ENCODE measurements at regions not wholly inside any gene's neighbourhood (a gene's known extent, or its start where the extent isn't known, plus 50 kb on each side); places are given as distances from the start of the nearest gene placed in this dataset.

DNA sequence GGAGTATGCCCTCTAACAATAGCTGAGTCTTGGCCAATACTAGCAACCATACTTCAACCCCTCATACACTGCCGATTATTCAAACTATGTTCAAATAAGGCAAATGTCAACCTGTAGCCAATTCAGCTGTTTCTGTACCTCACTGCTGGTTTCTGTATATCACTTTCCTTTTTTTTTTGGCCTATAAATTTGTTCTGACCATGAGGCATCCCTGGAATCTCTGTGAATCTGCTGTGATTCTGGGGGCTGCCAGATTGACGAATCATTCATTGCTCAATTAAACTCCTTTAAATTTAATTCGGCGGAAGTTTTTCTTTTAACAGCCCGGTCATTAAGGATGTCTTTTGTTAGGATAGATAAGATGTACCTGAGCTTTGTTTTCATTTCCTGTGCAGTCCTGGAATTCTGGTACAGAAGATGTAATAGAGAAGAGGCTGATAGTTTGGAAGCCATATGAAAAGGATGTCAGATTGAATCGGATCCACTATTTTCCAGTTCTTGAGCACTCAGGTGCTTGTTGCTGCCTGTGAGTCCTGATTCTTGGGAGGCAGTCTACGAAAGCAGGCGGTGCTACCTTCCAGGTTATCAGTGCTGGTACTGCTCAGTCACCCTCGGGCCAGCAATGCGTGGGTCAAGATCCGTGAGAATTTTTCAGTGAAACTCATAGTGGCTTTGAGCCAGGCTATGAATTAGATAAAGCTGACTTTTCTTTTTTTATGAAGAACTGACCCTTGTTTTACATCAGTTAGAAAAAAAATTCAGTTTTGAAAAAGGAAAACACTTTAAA is 106.2 kb upstream of the TUT7 start:
- no peak overlapping the region for H3K4me3 Mint-ChIP-seq
- peaks cover 4% of the 10 kb centered on the region for H3K27me3 Mint-ChIP-seq
- no peaks in the 10 kb centered on the region for H3K36me3 ChIP-seq (ENCODE audit: control insufficient read depth, insufficient read depth, low read length)
- peaks cover 0 to 1% (median 0%) of the 10 kb centered on the region in 7 donors for H3K9me3 Mint-ChIP-seq
- no peaks in the 10 kb centered on the region for H3K27me3 ChIP-seq (ENCODE audit: control insufficient read depth, insufficient read depth, low read length)
- no peak overlapping the region for H3K4me3 ChIP-seq (ENCODE audit: low read depth, low read length)
- H3K4me1 ChIP-seq (ENCODE audit: control insufficient read depth, insufficient read depth, low read length, poor library complexity, severe bottlenecking): no peaks in the 10 kb centered on the region
- DNase-seq (no peak), ATAC-seq (ENCODE audit: low read depth in 2 of 2) (no peak)
- no peaks in the 10 kb centered on the region for H3K4me1 Mint-ChIP-seq
- no peak overlapping the region for H3K27ac Mint-ChIP-seq
- H3K9me3 ChIP-seq (ENCODE audit: control insufficient read depth in 2 of 2, low read length in 2 of 2): no peaks in the 10 kb centered on the region
- no peaks in the 10 kb centered on the region for H3K36me3 Mint-ChIP-seq
- H3K27ac ChIP-seq (ENCODE audit: insufficient read depth, low read length, poor library complexity, severe bottlenecking): no peak overlapping the region

DNA sequence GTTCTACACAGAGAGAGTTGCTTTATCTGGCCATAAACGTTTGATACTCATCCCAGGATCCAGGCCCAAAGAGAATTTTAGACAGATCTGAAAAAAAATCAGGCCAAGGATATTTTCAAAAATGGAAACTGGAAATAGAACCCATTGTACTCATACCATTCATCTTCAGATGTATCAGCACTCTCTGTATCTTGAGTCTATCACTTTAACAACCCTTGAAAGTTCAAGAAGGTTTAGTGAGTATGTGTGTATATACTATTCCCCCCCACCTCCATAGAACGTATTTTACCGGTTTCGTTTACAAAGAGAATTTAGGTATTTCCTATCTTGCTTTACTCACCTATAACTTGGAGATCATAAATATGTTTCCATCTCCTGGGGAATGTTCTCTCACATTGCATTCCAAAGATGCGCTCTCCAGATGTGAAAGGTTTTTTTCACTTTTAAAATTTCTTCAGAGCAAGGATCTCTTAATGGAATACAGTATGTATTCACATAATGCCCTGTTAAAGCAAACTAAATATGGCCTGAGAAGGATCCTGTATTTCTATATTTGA is 105.5 kb upstream of the TUT7 start:
- Mint-ChIP-seq H3K27me3 (peaks cover 4% of the 10 kb centered on the region), H3K9me3 (peaks cover 0 to 1% (median 0%) of the 10 kb centered on the region in 7 donors), H3K36me3 (no peaks in the 10 kb centered on the region), H3K4me3 (no peak overlapping the region), H3K27ac (no peak overlapping the region), H3K4me1 (no peaks in the 10 kb centered on the region)
- no peaks in the 10 kb centered on the region for H3K36me3 ChIP-seq (ENCODE audit: control insufficient read depth, insufficient read depth, low read length)
- no peaks in the 10 kb centered on the region for H3K4me1 ChIP-seq (ENCODE audit: control insufficient read depth, insufficient read depth, low read length, poor library complexity, severe bottlenecking)
- ATAC-seq (ENCODE audit: low read depth in 2 of 2): no peak
- H3K27me3 ChIP-seq (ENCODE audit: control insufficient read depth, insufficient read depth, low read length): no peaks in the 10 kb centered on the region
- no peaks in the 10 kb centered on the region for H3K9me3 ChIP-seq (ENCODE audit: control insufficient read depth in 2 of 2, low read length in 2 of 2)
- H3K4me3 ChIP-seq (ENCODE audit: low read depth, low read length): no peak overlapping the region
- H3K27ac ChIP-seq (ENCODE audit: insufficient read depth, low read length, poor library complexity, severe bottlenecking): no peak overlapping the region
- DNase-seq: no peak

DNA sequence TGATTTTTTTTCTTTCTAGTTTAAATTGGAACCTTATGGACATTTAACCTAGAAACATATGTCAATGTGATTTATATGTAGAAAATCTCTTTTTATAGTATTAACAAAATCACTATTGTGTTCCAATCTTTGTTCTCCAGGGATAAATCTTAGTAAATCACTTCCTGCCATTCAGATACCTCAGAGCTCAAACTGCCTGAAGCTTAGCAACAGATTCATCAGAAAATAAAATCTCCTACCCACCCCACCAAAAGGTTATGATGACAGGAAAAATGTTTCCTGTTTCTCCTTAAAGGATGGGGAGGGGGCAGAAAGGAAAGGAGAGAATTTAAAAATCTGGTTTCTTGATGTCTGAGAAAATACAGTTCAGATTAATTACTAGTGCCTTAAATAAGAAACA is 105.0 kb upstream of the TUT7 start:
- Mint-ChIP-seq H3K27ac (no peak overlapping the region), H3K4me1 (no peaks in the 10 kb centered on the region), H3K9me3 (peaks cover 0 to 1% (median 0%) of the 10 kb centered on the region in 7 donors), H3K4me3 (no peak overlapping the region), H3K36me3 (no peaks in the 10 kb centered on the region), H3K27me3 (peaks cover 4% of the 10 kb centered on the region)
- Histone ChIP-seq H3K4me3 (ENCODE audit: low read depth, low read length) (no peak overlapping the region), H3K36me3 (ENCODE audit: control insufficient read depth, insufficient read depth, low read length) (no peaks in the 10 kb centered on the region), H3K27me3 (ENCODE audit: control insufficient read depth, insufficient read depth, low read length) (no peaks in the 10 kb centered on the region), H3K9me3 (ENCODE audit: control insufficient read depth in 2 of 2, low read length in 2 of 2) (no peaks in the 10 kb centered on the region), H3K27ac (ENCODE audit: insufficient read depth, low read length, poor library complexity, severe bottlenecking) (no peak overlapping the region), H3K4me1 (ENCODE audit: control insufficient read depth, insufficient read depth, low read length, poor library complexity, severe bottlenecking) (no peaks in the 10 kb centered on the region)
- DNase-seq (no peak), ATAC-seq (ENCODE audit: low read depth in 2 of 2) (no peak)

DNA sequence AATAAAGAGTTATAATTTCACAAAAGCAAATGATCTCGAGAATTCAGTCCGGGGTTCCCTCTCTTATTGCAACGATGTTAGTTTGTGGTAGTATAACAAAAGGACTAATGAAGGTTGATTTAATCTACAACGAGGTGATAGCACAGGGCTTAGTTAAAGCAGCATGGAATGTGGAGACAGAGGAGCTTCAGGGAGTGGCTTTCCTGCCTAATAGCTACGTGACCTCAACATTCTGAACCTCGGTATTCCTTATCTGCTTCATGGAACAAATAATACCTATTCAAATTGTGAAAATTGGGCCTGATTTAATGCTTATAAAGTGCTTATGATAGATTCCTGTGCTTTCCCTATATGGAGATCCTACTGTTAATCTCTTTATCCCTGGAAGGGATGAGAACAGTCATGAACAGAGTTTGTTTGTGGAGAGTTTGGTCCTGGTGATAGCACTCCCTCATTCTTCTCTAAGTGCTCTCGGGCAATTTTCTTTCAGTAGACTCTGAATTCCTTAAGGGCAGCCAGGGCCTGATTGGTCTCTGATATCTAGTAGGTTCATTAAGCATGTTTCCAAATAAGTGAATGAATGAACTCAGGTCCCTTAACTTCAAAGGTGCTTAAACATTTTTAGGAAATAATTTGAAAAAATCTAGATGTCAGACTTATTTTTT is 104.1 kb upstream of the TUT7 start:
- Mint-ChIP-seq H3K27me3 (peaks cover 4% of the 10 kb centered on the region), H3K4me1 (no peaks in the 10 kb centered on the region), H3K4me3 (no peak overlapping the region), H3K27ac (no peak overlapping the region), H3K36me3 (no peaks in the 10 kb centered on the region), H3K9me3 (no peaks in the 10 kb centered on the region)
- Histone ChIP-seq H3K36me3 (ENCODE audit: control insufficient read depth, insufficient read depth, low read length) (no peaks in the 10 kb centered on the region), H3K27me3 (ENCODE audit: control insufficient read depth, insufficient read depth, low read length) (no peaks in the 10 kb centered on the region), H3K4me1 (ENCODE audit: control insufficient read depth, insufficient read depth, low read length, poor library complexity, severe bottlenecking) (no peaks in the 10 kb centered on the region), H3K9me3 (ENCODE audit: control insufficient read depth in 2 of 2, low read length in 2 of 2) (no peaks in the 10 kb centered on the region), H3K4me3 (ENCODE audit: low read depth, low read length) (no peak overlapping the region), H3K27ac (ENCODE audit: insufficient read depth, low read length, poor library complexity, severe bottlenecking) (no peak overlapping the region)
- ATAC-seq (ENCODE audit: low read depth in 2 of 2) (no peak), DNase-seq (no peak)

DNA sequence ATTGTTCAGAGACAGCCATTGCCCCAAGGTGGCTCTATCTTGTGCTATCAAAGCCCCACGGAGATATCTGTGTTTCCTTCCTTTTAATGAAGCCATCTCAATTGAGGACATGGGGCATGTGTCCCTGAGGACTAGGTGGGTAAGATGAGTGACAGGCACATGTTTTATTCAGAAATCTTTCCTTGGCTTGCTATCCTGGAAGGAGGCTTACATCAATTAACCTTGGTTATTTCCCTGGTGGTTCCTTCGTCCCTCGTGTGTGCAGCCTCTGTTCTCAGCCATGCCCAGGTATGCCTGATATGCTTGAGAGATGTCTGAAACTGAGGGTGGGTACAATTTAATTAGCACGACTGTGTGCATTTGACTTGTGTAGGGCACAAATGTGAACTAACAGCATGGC is 102.2 kb upstream of the TUT7 start:
- H3K27ac Mint-ChIP-seq: no peak overlapping the region
- Histone ChIP-seq H3K9me3 (ENCODE audit: control insufficient read depth in 2 of 2, low read length in 2 of 2) (no peaks in the 10 kb centered on the region), H3K27ac (ENCODE audit: insufficient read depth, low read length, poor library complexity, severe bottlenecking) (no peak overlapping the region), H3K36me3 (ENCODE audit: control insufficient read depth, insufficient read depth, low read length) (no peaks in the 10 kb centered on the region), H3K4me3 (ENCODE audit: low read depth, low read length) (no peak overlapping the region), H3K4me1 (ENCODE audit: control insufficient read depth, insufficient read depth, low read length, poor library complexity, severe bottlenecking) (no peaks in the 10 kb centered on the region), H3K27me3 (ENCODE audit: control insufficient read depth, insufficient read depth, low read length) (no peaks in the 10 kb centered on the region)
- H3K4me1 Mint-ChIP-seq: no peaks in the 10 kb centered on the region
- DNase-seq (no peak), ATAC-seq (ENCODE audit: low read depth in 2 of 2) (no peak)
- H3K4me3 Mint-ChIP-seq: no peak overlapping the region
- H3K27me3 Mint-ChIP-seq: peaks cover 4% of the 10 kb centered on the region
- H3K36me3 Mint-ChIP-seq: no peaks in the 10 kb centered on the region
- no peaks in the 10 kb centered on the region for H3K9me3 Mint-ChIP-seq

DNA sequence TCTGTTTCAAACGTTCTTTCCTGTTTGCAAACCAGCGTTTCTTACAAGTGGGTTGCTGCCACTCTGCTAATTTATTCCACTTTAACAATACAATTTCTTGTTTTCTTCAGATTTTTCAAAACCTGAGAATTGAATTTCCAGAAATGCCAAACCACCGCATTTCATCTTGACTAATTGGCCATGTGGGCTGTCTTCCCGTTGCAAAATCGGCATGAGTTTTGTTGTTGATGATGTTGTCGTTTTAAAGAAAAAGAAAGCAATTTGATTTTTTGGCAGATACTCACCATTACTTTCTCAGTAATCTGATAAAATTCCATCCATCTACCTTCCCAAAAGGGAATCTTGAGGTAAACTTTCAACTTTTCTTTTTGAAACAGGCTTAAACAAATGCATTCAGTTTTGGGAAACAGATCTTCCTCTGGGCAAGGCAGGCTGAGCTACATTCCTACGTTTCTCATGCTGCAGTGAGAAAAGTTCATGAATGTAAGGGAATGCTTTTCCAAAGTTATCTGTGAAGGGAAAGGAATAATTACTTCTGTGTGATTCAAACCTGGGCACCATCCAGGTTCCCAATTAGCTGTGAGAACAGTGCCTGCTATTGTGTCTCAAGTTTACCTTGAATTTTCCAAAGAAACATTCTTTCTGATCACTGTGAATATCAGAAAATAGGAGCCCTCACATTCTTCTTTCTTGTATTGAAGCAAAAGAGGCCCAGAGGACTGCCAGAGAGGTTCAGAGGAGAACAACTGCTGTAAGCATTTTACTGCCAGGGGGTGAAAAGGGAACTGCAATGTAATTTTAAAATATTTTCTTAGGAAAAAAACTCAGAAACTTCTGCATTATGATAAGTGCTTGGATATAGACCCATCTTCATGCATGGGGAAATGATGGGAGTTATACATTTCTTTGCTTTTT is 100.7 kb upstream of the TUT7 start:
- Histone ChIP-seq H3K27me3 (ENCODE audit: control insufficient read depth, insufficient read depth, low read length) (no peaks in the 10 kb centered on the region), H3K36me3 (ENCODE audit: control insufficient read depth, insufficient read depth, low read length) (no peaks in the 10 kb centered on the region), H3K4me3 (ENCODE audit: low read depth, low read length) (no peak overlapping the region), H3K27ac (ENCODE audit: insufficient read depth, low read length, poor library complexity, severe bottlenecking) (no peak overlapping the region), H3K4me1 (ENCODE audit: control insufficient read depth, insufficient read depth, low read length, poor library complexity, severe bottlenecking) (no peaks in the 10 kb centered on the region), H3K9me3 (ENCODE audit: control insufficient read depth in 2 of 2, low read length in 2 of 2) (no peaks in the 10 kb centered on the region)
- H3K27me3 Mint-ChIP-seq: peaks cover 4% of the 10 kb centered on the region
- no peak for ATAC-seq (ENCODE audit: low read depth in 2 of 2)
- no peaks in the 10 kb centered on the region for H3K4me1 Mint-ChIP-seq
- H3K36me3 Mint-ChIP-seq: no peaks in the 10 kb centered on the region
- no peak for DNase-seq
- H3K9me3 Mint-ChIP-seq: no peaks in the 10 kb centered on the region
- H3K27ac Mint-ChIP-seq: no peak overlapping the region
- no peak overlapping the region for H3K4me3 Mint-ChIP-seq

DNA sequence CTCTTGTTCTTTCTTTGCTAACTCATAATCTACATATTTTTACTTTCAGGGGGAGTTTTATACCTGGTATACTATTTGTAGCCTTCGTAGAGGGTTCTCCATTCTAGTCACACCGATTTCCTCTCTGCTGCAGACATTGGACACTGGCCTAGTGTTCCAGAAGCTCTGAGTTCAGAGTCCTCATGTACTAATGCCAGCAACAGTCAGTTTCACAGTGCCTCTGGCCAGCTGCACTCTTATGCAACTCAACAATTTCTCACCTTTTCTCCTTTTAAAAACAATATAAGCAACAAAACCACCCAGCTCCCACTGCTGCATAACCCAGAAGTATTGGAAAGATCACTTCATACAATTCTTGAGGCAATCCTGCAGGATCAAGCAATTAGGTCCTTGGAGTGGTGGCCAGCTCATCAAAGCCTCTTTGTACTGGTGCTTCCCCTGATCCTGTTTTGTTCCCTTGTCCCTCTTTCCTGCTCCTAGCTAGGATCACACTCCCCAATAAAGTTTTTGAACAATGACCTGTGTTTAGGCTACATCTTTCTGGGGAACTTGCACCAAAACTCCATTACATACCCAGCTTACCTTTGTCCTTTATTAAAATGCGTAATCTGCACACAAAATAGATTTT is 98.1 kb upstream of the TUT7 start:
- DNase-seq: no peak
- Histone ChIP-seq H3K27ac (ENCODE audit: insufficient read depth, low read length, poor library complexity, severe bottlenecking) (no peak overlapping the region), H3K4me1 (ENCODE audit: control insufficient read depth, insufficient read depth, low read length, poor library complexity, severe bottlenecking) (no peaks in the 10 kb centered on the region), H3K4me3 (ENCODE audit: low read depth, low read length) (no peak overlapping the region), H3K36me3 (ENCODE audit: control insufficient read depth, insufficient read depth, low read length) (no peaks in the 10 kb centered on the region), H3K9me3 (ENCODE audit: control insufficient read depth in 2 of 2, low read length in 2 of 2) (no peaks in the 10 kb centered on the region), H3K27me3 (ENCODE audit: control insufficient read depth, insufficient read depth, low read length) (no peaks in the 10 kb centered on the region)
- H3K27me3 Mint-ChIP-seq: peaks cover 4% of the 10 kb centered on the region
- no peak for ATAC-seq (ENCODE audit: low read depth in 2 of 2)
- H3K4me1 Mint-ChIP-seq: no peaks in the 10 kb centered on the region
- no peaks in the 10 kb centered on the region for H3K36me3 Mint-ChIP-seq
- H3K4me3 Mint-ChIP-seq: no peak overlapping the region
- H3K27ac Mint-ChIP-seq: no peak overlapping the region
- H3K9me3 Mint-ChIP-seq: no peaks in the 10 kb centered on the region

All from CD4-positive, CD25-positive, alpha-beta regulatory T cell (primary cell).